WTC11 (cell line): ENCODE measurements at regions not wholly inside any gene's neighbourhood (a gene's known extent, or its start where the extent isn't known, plus 50 kb on each side); places are given as distances from the start of the nearest gene placed in this dataset.
"Not testable (repeated sequence)": the region's sequence is repeated elsewhere in the genome, so short reads cannot be mapped to it uniquely, and the experiment has no call there.

ENCODE experiments used
- ATF2 ChIP-seq: sonication (generic); formaldehyde crosslinking; IDR thresholded peaks from 2 replicates; pipeline ENCODE4 v1.8.1; 2022; ENCODE audit warnings: low read depth, missing genetic modification reagents, borderline replicate concordance
- CBFB ChIP-seq: sonication (generic); formaldehyde crosslinking; IDR thresholded peaks from 2 replicates; pipeline ENCODE4 v1.8.1; 2022; ENCODE audit warnings: mild to moderate bottlenecking, low read depth, missing genetic modification reagents
- CTCF ChIP-seq: fragments of 200-600 bp; IDR thresholded peaks from 2 replicates; pipeline ENCODE4 v1.8.0; 2022; ENCODE audit warnings: antibody characterized with exemption
- ESRRA ChIP-seq: sonication (generic); formaldehyde crosslinking; IDR thresholded peaks from 2 replicates; pipeline ENCODE4 v1.8.1; 2022; ENCODE audit warnings: mild to moderate bottlenecking, missing genetic modification reagents, borderline replicate concordance
- GTF2I ChIP-seq: fragments of 250-450 bp; sonication (Bioruptor Pico); conservative IDR thresholded peaks from 2 replicates; pipeline ENCODE4 v1.4.0; 2021; ENCODE audit warnings: mild to moderate bottlenecking
- NFATC4 ChIP-seq: fragments of 250-450 bp; sonication (Bioruptor Pico); IDR thresholded peaks from 2 replicates; pipeline ENCODE4 v1.9.0; 2021; ENCODE audit warnings: mild to moderate bottlenecking
- NFE2L1 ChIP-seq: sonication (generic); formaldehyde crosslinking; IDR thresholded peaks from 2 replicates; pipeline ENCODE4 v1.8.1; 2023; ENCODE audit warnings: missing genetic modification reagents
- NR1H2 ChIP-seq: sonication (generic); formaldehyde crosslinking; IDR thresholded peaks from 2 replicates; pipeline ENCODE4 v1.9.0; 2021; ENCODE audit warnings: mild to moderate bottlenecking, moderate library complexity, missing genetic modification reagents
- NR2C2 ChIP-seq: sonication (generic); formaldehyde crosslinking; IDR thresholded peaks from 2 replicates; pipeline ENCODE4 v1.8.0; 2022; ENCODE audit warnings: mild to moderate bottlenecking, missing genetic modification reagents
- SP1 ChIP-seq: sonication (generic); formaldehyde crosslinking; conservative IDR thresholded peaks from 2 replicates; pipeline ENCODE4 v1.8.1; 2022; ENCODE audit warnings: missing genetic modification reagents
- TEAD1 ChIP-seq: sonication (generic); formaldehyde crosslinking; IDR thresholded peaks from 2 replicates; pipeline ENCODE4 v1.8.0; 2022; ENCODE audit warnings: mild to moderate bottlenecking, missing genetic modification reagents
- TF ChIP-seq, protein P1 (sequence below): sonication (generic); formaldehyde crosslinking; conservative IDR thresholded peaks from 2 replicates; pipeline ENCODE4 v1.8.1; 2023; ENCODE audit warnings: mild to moderate bottlenecking, low read depth, missing genetic modification reagents, moderate library complexity

GRCh38 chr22:11051401-11052112 lies 4476.4 kb upstream of the OR11H1 start:
- TF ChIP-seq CTCF; NR1H2 (CRISPR knock-in tag); TEAD1; GTF2I (CRISPR knock-in tag); ATF2 (CRISPR knock-in tag); ESRRA (CRISPR knock-in tag); CBFB (CRISPR knock-in tag); NFE2L1; NFATC4; SP1; NR2C2 (CRISPR knock-in tag): not testable (repeated sequence)
- TF ChIP-seq, protein P1, sequence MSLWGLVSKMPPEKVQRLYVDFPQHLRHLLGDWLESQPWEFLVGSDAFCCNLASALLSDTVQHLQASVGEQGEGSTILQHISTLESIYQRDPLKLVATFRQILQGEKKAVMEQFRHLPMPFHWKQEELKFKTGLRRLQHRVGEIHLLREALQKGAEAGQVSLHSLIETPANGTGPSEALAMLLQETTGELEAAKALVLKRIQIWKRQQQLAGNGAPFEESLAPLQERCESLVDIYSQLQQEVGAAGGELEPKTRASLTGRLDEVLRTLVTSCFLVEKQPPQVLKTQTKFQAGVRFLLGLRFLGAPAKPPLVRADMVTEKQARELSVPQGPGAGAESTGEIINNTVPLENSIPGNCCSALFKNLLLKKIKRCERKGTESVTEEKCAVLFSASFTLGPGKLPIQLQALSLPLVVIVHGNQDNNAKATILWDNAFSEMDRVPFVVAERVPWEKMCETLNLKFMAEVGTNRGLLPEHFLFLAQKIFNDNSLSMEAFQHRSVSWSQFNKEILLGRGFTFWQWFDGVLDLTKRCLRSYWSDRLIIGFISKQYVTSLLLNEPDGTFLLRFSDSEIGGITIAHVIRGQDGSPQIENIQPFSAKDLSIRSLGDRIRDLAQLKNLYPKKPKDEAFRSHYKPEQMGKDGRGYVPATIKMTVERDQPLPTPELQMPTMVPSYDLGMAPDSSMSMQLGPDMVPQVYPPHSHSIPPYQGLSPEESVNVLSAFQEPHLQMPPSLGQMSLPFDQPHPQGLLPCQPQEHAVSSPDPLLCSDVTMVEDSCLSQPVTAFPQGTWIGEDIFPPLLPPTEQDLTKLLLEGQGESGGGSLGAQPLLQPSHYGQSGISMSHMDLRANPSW (CRISPR knock-in tag) = not testable (repeated sequence)
